Astrocyte (in vitro differentiated cells and primary cell): ENCODE measurements at regions not wholly inside any gene's neighbourhood (a gene's known extent, or its start where the extent isn't known, plus 50 kb on each side); places are given as distances from the start of the nearest gene placed in this dataset.

Experiments
- CTCF ChIP-seq: IDR thresholded peaks from 2 replicates; pipeline ENCODE4 v1.5.1; 2011; ENCODE audit warnings: low read depth, mild to moderate bottlenecking, inconsistent platforms, low read length, moderate library complexity; ENCODE audit not compliant: insufficient read depth
- EZH2 ChIP-seq: IDR thresholded peaks from 2 replicates; pipeline ENCODE4 v1.6.1; 2012; ENCODE audit warnings: mild to moderate bottlenecking, low read length, inconsistent platforms; ENCODE audit not compliant: insufficient read depth

GRCh38 chr4:23260511-23260910 lies 567.8 kb downstream of the GBA3 start:
- no peak for TF ChIP-seq EZH2
- TF ChIP-seq CTCF: no peak
